Vagina (tissue), 2 donors: ENCODE measurements at regions not wholly inside any gene's neighbourhood (a gene's known extent, or its start where the extent isn't known, plus 50 kb on each side); places are given as distances from the start of the nearest gene placed in this dataset.
"Not testable (repeated sequence)": the region's sequence is repeated elsewhere in the genome, so short reads cannot be mapped to it uniquely, and the experiment has no call there.

Source experiments
- DNase-seq, 2 donors: peaks; one replicate each; pipeline ENCODE4 v3.0.0-alpha.2; 2017; ENCODE audit errors: extremely low spot score in 2 of 2
- H3K27ac ChIP-seq: fragments of 200-600 bp; sonication (generic); one replicate; pipeline ENCODE4 v1.5.1; 2019
- H3K27me3 ChIP-seq: fragments of 200-600 bp; sonication (generic); one replicate; pipeline ENCODE4 v1.5.1; 2019
- H3K36me3 ChIP-seq, 2 donors: fragments of 200-600 bp; sonication (generic); one replicate each; pipeline ENCODE4 v1.5.1; 2017 to 2019
- H3K4me1 ChIP-seq: fragments of 200-600 bp; sonication (generic); one replicate; pipeline ENCODE4 v1.5.1; 2019
- H3K4me3 ChIP-seq, 2 donors: fragments of 200-600 bp; sonication (generic); 1 replicate in 1 of 2; 2 replicates in 1 of 2; pipeline ENCODE4 v1.5.1; 2016 to 2019
- H3K9me3 ChIP-seq: fragments of 200-600 bp; sonication (generic); one replicate; pipeline ENCODE4 v1.5.1; 2019
- POLR2A ChIP-seq, 2 donors: fragments of 450-650 bp; IDR thresholded peaks; one replicate each; pipeline ENCODE4 v1.6.1; 2017; ENCODE audit warnings: antibody characterized with exemption in 2 of 2, mild to moderate bottlenecking in 2 of 2, moderate library complexity in 2 of 2
- POLR2AphosphoS5 ChIP-seq, 2 donors: sonication (generic); formaldehyde crosslinking; IDR thresholded peaks; one replicate each; pipeline ENCODE4 v1.9.0; 2017; ENCODE audit warnings: antibody characterized with exemption in 2 of 2, mild to moderate bottlenecking in 2 of 2, low read depth in 1 of 2; ENCODE audit not compliant: insufficient read depth in 1 of 2
- intact Hi-C: fragments of 100-400 bp; cut with DNase I; formaldehyde crosslinking; loops from one replicate; pipeline ENCODE4 v1.15.1; 2023
- TF ChIP-seq, protein P1 (sequence below), 3 experiments: fragments of 450-650 bp in 2 of 3; fragments of 200-600 bp in 1 of 3; sonication (generic) in 1 of 3; IDR thresholded peaks; one replicate each; pipeline ENCODE4 v1.5.1; 2017 to 2019; ENCODE audit warnings: antibody characterized with exemption in 3 of 3, mild to moderate bottlenecking in 2 of 3, moderate library complexity in 2 of 3

DNA sequence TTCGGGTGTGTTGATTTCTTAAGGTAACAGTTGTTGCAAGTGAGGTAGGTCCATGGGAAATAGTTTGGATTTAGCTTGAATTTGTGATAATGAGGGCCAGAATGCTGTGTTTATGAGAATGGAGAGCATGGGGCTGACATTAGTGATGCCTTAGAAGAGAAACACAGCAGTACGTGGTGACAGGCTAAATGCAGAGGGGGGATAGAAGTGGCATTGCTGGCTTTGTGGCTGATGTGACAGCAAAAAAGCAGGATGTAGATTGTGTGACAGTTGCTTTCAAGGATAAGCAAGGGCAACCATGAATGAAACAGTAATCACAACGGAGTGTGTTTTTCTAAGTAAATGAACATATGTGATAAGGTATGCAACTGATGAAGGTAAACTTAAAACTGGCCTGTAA, 103.4 kb upstream of the SGCD start:
- Histone ChIP-seq H3K27ac (no peak overlapping the region), H3K4me3 (no peak overlapping the region), H3K36me3 (no peaks in the 10 kb centered on the region), H3K9me3 (no peaks in the 10 kb centered on the region), H3K27me3 (no peaks in the 10 kb centered on the region), H3K4me1 (no peaks in the 10 kb centered on the region)
- intact Hi-C loops: no loop called here
- DNase-seq: no peak
- TF ChIP-seq POLR2AphosphoS5 (IDR thresholded peaks at IDR 0.05; ENCODE audit: insufficient read depth in 1 of 2, low read depth in 1 of 2) (no peak), POLR2A (IDR thresholded peaks at IDR 0.05) (no peak)
- TF ChIP-seq, protein P1, sequence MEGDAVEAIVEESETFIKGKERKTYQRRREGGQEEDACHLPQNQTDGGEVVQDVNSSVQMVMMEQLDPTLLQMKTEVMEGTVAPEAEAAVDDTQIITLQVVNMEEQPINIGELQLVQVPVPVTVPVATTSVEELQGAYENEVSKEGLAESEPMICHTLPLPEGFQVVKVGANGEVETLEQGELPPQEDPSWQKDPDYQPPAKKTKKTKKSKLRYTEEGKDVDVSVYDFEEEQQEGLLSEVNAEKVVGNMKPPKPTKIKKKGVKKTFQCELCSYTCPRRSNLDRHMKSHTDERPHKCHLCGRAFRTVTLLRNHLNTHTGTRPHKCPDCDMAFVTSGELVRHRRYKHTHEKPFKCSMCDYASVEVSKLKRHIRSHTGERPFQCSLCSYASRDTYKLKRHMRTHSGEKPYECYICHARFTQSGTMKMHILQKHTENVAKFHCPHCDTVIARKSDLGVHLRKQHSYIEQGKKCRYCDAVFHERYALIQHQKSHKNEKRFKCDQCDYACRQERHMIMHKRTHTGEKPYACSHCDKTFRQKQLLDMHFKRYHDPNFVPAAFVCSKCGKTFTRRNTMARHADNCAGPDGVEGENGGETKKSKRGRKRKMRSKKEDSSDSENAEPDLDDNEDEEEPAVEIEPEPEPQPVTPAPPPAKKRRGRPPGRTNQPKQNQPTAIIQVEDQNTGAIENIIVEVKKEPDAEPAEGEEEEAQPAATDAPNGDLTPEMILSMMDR (IDR thresholded peaks at IDR 0.05): no peak

DNA sequence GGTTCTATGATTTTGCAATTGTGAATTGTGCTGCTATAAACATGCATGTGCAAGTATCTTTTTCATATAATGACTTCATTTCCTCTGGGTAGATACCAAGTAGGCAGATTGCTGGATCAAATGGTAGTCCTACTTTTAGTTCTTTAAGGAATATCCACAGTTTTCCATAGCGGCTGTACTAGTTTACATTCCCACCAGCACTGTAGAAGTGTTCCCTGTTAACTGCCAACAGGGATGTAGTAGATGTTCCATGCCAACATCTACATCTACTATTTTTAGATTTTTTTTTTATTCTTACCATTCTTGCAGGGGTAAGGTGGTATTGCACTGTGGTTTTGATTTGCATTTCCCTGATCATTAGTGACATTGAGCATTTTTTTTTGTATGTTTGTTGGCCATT, 100.5 kb upstream of the SGCD start:
- H3K27ac ChIP-seq, H3K4me3 ChIP-seq, DNase-seq, intact Hi-C loops, H3K9me3 ChIP-seq, H3K4me1 ChIP-seq, H3K36me3 ChIP-seq, H3K27me3 ChIP-seq: not testable (repeated sequence)

DNA sequence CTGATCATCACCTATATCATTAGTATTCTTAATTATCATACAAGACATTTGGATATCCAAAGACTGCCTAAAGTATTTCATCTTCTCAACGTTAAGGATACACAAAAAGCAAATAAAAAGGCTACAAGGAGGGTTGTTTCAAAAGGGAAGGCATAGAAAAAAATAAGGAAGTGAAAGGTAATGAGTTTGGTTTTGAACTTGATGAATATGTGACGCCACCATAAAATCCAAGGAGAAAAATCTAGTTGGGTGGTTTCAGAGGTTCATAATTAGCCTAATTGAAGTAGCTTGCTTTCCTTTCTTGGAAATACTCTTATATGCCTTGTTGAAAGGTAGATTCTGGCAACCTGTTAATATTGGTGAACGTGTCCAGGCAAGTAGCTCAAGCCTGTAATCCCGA, 96.1 kb upstream of the SGCD start:
- intact Hi-C loops: no loop called here
- Histone ChIP-seq H3K4me1 (no peaks in the 10 kb centered on the region), H3K4me3 (no peak overlapping the region), H3K27me3 (no peaks in the 10 kb centered on the region), H3K9me3 (no peaks in the 10 kb centered on the region), H3K27ac (no peak overlapping the region), H3K36me3 (no peaks in the 10 kb centered on the region)
- DNase-seq: no peak
- TF ChIP-seq POLR2AphosphoS5 (IDR thresholded peaks at IDR 0.05; ENCODE audit: insufficient read depth in 1 of 2, low read depth in 1 of 2): no peak

DNA sequence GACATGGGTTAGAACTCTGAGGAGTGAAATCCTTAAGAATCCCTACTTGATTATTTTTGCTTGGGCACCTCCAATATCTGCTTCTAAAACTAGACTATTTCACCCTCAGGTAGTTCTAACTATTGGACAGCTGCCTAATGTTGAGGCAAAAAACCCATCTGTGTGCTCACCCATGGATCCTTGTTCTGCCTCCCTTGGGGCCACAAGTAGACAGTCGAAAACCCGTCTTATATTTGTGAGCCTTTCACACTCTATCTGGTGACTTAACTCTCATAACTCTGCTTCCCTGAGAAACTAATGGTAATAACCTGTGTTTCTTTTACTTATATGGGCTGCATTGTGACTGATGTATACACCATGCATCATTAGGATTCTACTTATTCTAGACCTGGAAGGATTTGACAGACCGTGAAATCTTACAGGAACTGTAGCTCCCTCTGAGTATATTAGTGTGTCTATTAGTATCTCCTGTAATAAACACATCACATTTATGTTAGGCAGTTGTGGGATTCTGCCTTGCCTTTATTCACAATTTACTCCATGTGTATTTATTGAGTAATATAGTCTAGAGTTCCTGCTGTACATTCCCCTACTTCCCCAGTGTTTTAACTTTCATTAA, 94.6 kb upstream of the SGCD start:
- H3K27ac ChIP-seq: no peak overlapping the region
- DNase-seq: no peak
- no peaks in the 10 kb centered on the region for H3K36me3 ChIP-seq
- H3K9me3 ChIP-seq: no peaks in the 10 kb centered on the region
- H3K27me3 ChIP-seq: no peaks in the 10 kb centered on the region
- intact Hi-C loops: no loop called here
- TF ChIP-seq POLR2A (IDR thresholded peaks at IDR 0.05) (no peak), POLR2AphosphoS5 (IDR thresholded peaks at IDR 0.05; ENCODE audit: insufficient read depth in 1 of 2, low read depth in 1 of 2) (no peak)
- TF ChIP-seq, protein P1 (IDR thresholded peaks at IDR 0.05): no peak
- no peak overlapping the region for H3K4me3 ChIP-seq
- H3K4me1 ChIP-seq: no peaks in the 10 kb centered on the region

DNA sequence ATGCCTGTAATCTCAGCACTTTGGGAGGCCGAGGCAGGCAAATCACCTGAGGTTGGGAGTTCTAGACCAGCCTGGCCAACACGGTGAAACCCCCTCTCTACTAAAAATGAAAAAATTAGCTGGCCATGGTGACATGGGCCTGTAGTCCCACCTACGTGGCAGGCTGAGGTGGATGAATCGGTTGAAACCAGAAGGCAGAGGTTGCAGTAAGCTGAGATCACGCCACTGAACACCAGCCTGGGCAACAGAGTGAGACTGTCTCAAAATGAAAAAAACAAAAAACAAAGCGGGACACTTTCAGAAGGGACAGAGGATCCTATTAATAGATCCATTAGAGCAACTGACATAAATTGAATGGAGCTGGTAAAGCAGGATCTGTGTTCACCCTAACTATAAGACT, 89.6 kb upstream of the SGCD start:
- H3K27ac ChIP-seq: no peak overlapping the region
- intact Hi-C loops: no loop called here
- TF ChIP-seq POLR2A (IDR thresholded peaks at IDR 0.05) (no peak), POLR2AphosphoS5 (IDR thresholded peaks at IDR 0.05; ENCODE audit: insufficient read depth in 1 of 2, low read depth in 1 of 2) (no peak)
- TF ChIP-seq, protein P1 (IDR thresholded peaks at IDR 0.05): no peak
- DNase-seq: no peak
- no peak overlapping the region for H3K4me3 ChIP-seq
- no peaks in the 10 kb centered on the region for H3K36me3 ChIP-seq
- H3K9me3 ChIP-seq: no peaks in the 10 kb centered on the region
- H3K4me1 ChIP-seq: no peaks in the 10 kb centered on the region
- no peaks in the 10 kb centered on the region for H3K27me3 ChIP-seq

DNA sequence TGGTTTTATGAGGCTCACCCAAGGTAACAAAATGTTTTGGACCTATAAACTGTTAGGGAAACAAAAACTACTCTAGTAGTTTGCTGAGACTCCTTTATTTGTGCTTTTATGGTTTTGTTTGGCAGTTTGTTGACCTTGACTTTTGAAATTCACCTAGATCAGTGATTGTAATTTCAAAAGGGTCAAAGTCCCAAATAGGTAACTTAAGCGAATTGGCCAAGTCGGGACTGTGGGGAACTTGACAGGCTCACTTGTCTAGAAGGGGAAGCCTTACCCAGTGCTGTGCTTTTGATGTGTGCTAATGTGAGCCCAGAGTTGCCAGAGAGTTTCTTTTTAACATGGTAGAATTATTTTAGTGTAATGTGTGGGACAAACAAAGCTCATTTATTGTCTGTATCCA, 87.2 kb upstream of the SGCD start:
- Histone ChIP-seq H3K36me3 (no peaks in the 10 kb centered on the region), H3K9me3 (no peaks in the 10 kb centered on the region), H3K27me3 (no peaks in the 10 kb centered on the region), H3K4me1 (no peaks in the 10 kb centered on the region), H3K4me3 (no peak overlapping the region), H3K27ac (no peak overlapping the region)
- DNase-seq: no peak
- intact Hi-C loops: no loop called here
- no peak for TF ChIP-seq POLR2A (IDR thresholded peaks at IDR 0.05)
- TF ChIP-seq, protein P1 (IDR thresholded peaks at IDR 0.05): no peak
